Esophagus squamous epithelium (tissue), 5 donors: ENCODE measurements at regions not wholly inside any gene's neighbourhood (a gene's known extent, or its start where the extent isn't known, plus 50 kb on each side); places are given as distances from the start of the nearest gene placed in this dataset.
A peak's percentile ranks its signal among the peaks of the same experiment; 100 is the strongest.

Experiments used
- DNase-seq: peaks from one replicate; lab custom pipeline; 2025; lab: John Stamatoyannopoulos, UW
- H3K27ac ChIP-seq, 4 donors: fragments of 200-600 bp; sonication (generic); one replicate each; pipeline ENCODE4 v1.5.1; 2016 to 2019; ENCODE audit warnings: mild to moderate bottlenecking in 1 of 4
- H3K27me3 ChIP-seq, 4 donors: fragments of 200-600 bp; sonication (generic); 1 replicate in 3 of 4; 2 replicates in 1 of 4; pipeline versions ENCODE4 v1.5.1 to v1.6.0; 2017 to 2021; ENCODE audit warnings: antibody characterized with exemption in 1 of 4
- H3K36me3 ChIP-seq, 3 donors: fragments of 200-600 bp; sonication (generic); one replicate each; pipeline ENCODE4 v1.5.1; 2016 to 2019
- H3K4me1 ChIP-seq, 3 donors: fragments of 200-600 bp; sonication (generic); one replicate each; pipeline ENCODE4 v1.5.1; 2017 to 2019
- H3K4me3 ChIP-seq, 4 donors: fragments of 200-600 bp; sonication (generic); 1 replicate in 3 of 4; 2 replicates in 1 of 4; pipeline ENCODE4 v1.5.1; 2016 to 2019; ENCODE audit warnings: mild to moderate bottlenecking in 2 of 4, moderate library complexity in 1 of 4
- H3K9me3 ChIP-seq, 3 donors: fragments of 200-600 bp; sonication (generic); one replicate each; pipeline ENCODE4 v1.5.1; 2016 to 2019
- CTCF ChIP-seq, 6 experiments: fragments of 450-650 bp in 4 of 6; fragments of 200-600 bp in 2 of 6; sonication (generic) in 2 of 6; IDR thresholded peaks; one replicate each; pipeline ENCODE4 v1.5.1; 2016 to 2019; ENCODE audit warnings: antibody characterized with exemption in 6 of 6, mild to moderate bottlenecking in 4 of 6, moderate library complexity in 4 of 6
- POLR2A ChIP-seq, 4 donors: fragments of 450-650 bp; IDR thresholded peaks; one replicate each; pipeline ENCODE4 v1.6.1; 2017; ENCODE audit warnings: antibody characterized with exemption in 4 of 4, mild to moderate bottlenecking in 4 of 4, moderate library complexity in 3 of 4
- WGBS, 2 donors: methylation state at CpG; one replicate each; pipeline ENCODE4 v1.1.5; 2018; 5-methylcytosine and 5-hydroxymethylcytosine counted together
- intact Hi-C: fragments of 100-400 bp; cut with DNase I; formaldehyde crosslinking; loops from one replicate; pipeline ENCODE4 v1.15.0; 2022
- donor health status: DM: yes; HTN: yes; CAD: no.

DNA sequence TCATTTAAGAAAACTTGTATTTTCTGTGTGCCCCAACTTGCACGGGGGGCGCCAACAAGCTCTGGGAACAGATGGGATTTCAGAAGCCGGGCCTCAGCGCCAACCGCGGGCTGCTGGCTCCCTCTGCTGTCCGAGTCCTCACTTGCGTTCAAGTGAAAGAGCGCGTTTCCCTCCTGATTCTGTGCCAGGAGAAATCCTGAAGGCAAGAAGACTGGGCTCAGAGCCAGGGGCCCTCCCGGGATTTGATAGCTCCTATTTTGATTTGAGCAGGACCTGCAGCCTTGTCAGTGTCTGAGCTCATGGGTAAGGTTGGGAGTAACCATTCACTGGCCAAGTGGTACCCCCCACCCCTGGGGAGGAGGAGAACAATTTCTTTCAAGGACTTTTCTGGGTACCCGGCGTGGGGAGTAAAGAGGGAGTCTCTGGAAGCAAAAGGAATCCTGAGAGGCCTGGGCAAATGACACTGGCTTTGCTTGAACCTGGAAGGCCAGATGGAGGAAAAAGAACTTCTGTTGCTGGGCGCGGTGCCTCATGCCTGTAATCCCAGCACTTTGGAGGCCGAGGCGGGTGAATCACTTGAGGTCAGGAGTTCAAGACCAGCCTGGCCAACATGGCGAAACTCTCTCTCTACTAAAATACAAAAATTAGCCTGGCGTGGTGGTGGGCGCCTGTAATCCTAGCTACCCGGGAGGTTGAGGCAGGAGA lies 179.0 kb upstream of the RGS6 start:
- Histone ChIP-seq H3K36me3 (no peaks in the 10 kb centered on the region), H3K9me3 (peaks cover 0 to 7% (median 3%) of the 10 kb centered on the region in 3 donors), H3K4me1 (peaks cover 9 to 10% (median 9%) of the 10 kb centered on the region in 3 donors), H3K27ac (peak overlapping the region in 1 of 4 donors; percentile 9), H3K4me3 (peak overlapping the region in 2 of 4 donors; percentile 6 to 43), H3K27me3 (no peaks in the 10 kb centered on the region)
- WGBS, 2 donors = 49 to 61% methylated on average over 4 of the region's 21 CpGs
- intact Hi-C loops = loop anchor here (5.0 kb wide), 1 partner anchor 616 kb away; no protein-coding TSS in a partner anchor
- TF ChIP-seq CTCF (IDR thresholded peaks at IDR 0.05) = peak; percentile 58 to 91 (median 85)
- no peak for TF ChIP-seq POLR2A (IDR thresholded peaks at IDR 0.05)
- DNase-seq = no peak

DNA sequence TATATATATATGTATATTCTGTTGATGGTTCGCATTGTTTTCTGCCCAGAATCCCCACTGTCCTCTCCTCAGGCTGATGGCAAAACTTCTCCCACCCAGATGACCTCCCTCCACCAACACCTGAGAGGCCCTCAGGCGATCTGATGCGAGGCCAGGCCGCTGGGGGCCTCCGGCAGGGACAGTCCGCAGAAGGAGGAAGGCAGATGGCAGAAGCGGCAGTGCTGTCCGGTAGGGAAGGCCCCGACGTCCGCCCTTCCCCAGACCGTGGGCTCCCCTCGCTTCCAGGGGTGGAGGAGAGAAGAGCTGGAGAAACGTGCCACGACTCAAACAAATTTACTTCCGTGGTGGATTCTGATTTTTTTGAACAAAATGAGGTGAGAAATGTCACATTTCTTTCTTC lies 178.3 kb upstream of the RGS6 start:
- 82 to 88% methylated on average over 8 to 14 of the region's 16 CpGs for WGBS, 2 donors
- H3K27ac ChIP-seq = no peak overlapping the region
- H3K36me3 ChIP-seq = no peaks in the 10 kb centered on the region
- H3K9me3 ChIP-seq = no peaks in the 10 kb centered on the region
- no peaks in the 10 kb centered on the region for H3K27me3 ChIP-seq
- no peak for DNase-seq
- no peak for TF ChIP-seq CTCF (IDR thresholded peaks at IDR 0.05)
- TF ChIP-seq POLR2A (IDR thresholded peaks at IDR 0.05) = no peak
- intact Hi-C loops = loop anchor here (5.0 kb wide), 1 partner anchor 617 kb away; no protein-coding TSS in a partner anchor
- peaks cover 9 to 10% (median 9%) of the 10 kb centered on the region in 3 donors for H3K4me1 ChIP-seq
- no peak overlapping the region for H3K4me3 ChIP-seq

- peaks cover 9 to 10% (median 9%) of the 10 kb centered on the region in 3 donors for H3K4me1 ChIP-seq
- H3K27ac ChIP-seq = no peak overlapping the region
- H3K4me3 ChIP-seq = no peak overlapping the region
- H3K27me3 ChIP-seq = no peaks in the 10 kb centered on the region
- no peaks in the 10 kb centered on the region for H3K36me3 ChIP-seq
- no peak for DNase-seq
- intact Hi-C loops = loop anchor here (5.0 kb wide), 1 partner anchor 617 kb away; no protein-coding TSS in a partner anchor
- 86 to 88% methylated on average over 12 to 13 of the region's 17 CpGs for WGBS, 2 donors
- no peak for TF ChIP-seq CTCF (IDR thresholded peaks at IDR 0.05)
- no peaks in the 10 kb centered on the region for H3K9me3 ChIP-seq
Measured at GRCh38 chr14:71754422-71755095, 177.7 kb upstream of the RGS6 start.

GRCh38 chr14:71758229-71758951 lies 173.8 kb upstream of the RGS6 start:
- no peak for TF ChIP-seq POLR2A (IDR thresholded peaks at IDR 0.05)
- no peak for TF ChIP-seq CTCF (IDR thresholded peaks at IDR 0.05)
- H3K9me3 ChIP-seq = no peaks in the 10 kb centered on the region
- DNase-seq = no peak
- no peak overlapping the region for H3K4me3 ChIP-seq
- intact Hi-C loops = no loop called here
- no peaks in the 10 kb centered on the region for H3K36me3 ChIP-seq
- H3K4me1 ChIP-seq = peaks cover 2% of the 10 kb centered on the region in 3 donors
- no peaks in the 10 kb centered on the region for H3K27me3 ChIP-seq
- H3K27ac ChIP-seq = no peak overlapping the region
- WGBS, 2 donors = 51 to 66% methylated on average over 6 to 12 of the region's 12 CpGs
